Lung (tissue), 11 donors: ENCODE measurements at regions not wholly inside any gene's neighbourhood (a gene's known extent, or its start where the extent isn't known, plus 50 kb on each side); places are given as distances from the start of the nearest gene placed in this dataset.

Experiments
- ATAC-seq: fragments of 200-7000 bp; cut with Tn5 transposase; one replicate; pipeline ENCODE4 v1.9.1; 2020; ENCODE audit warnings: moderate number of reproducible peaks; ENCODE audit not compliant: insufficient read depth, low FRiP score
- DNase-seq, 3 donors: peaks; one replicate each; pipeline ENCODE4 v3.0.0-alpha.2; 2013 to 2017
- H3K27ac ChIP-seq, 2 donors: one replicate each; pipeline ENCODE4 v1.5.1; 2013; ENCODE audit warnings: mild to moderate bottlenecking in 2 of 2, moderate library complexity in 2 of 2, control low read depth in 1 of 2, inconsistent platforms in 1 of 2, low read depth in 1 of 2, low read length in 1 of 2
- H3K27me3 ChIP-seq, 3 donors: one replicate each; pipeline ENCODE4 v1.5.1; 2013; ENCODE audit warnings: low read length in 2 of 3; ENCODE audit not compliant: control insufficient read depth in 3 of 3, insufficient read depth in 3 of 3
- H3K36me3 ChIP-seq, 4 donors: one replicate each; pipeline ENCODE4 v1.5.1; 2013; ENCODE audit warnings: low read length in 4 of 4, mild to moderate bottlenecking in 1 of 4, moderate library complexity in 1 of 4; ENCODE audit not compliant: control insufficient read depth in 4 of 4, insufficient read depth in 4 of 4
- H3K4me1 ChIP-seq, 5 donors: one replicate each; pipeline ENCODE4 v1.5.1; 2013; ENCODE audit warnings: low read length in 5 of 5, mild to moderate bottlenecking in 2 of 5, moderate library complexity in 1 of 5; ENCODE audit not compliant: control insufficient read depth in 5 of 5, insufficient read depth in 5 of 5
- H3K4me3 ChIP-seq: one replicate; pipeline ENCODE4 v1.5.1; 2013; ENCODE audit warnings: mild to moderate bottlenecking, control low read depth, moderate library complexity
- H3K9ac ChIP-seq, 2 donors: one replicate each; pipeline ENCODE4 v1.5.1; 2013; ENCODE audit warnings: low read length in 2 of 2, control low read depth in 1 of 2; ENCODE audit not compliant: insufficient read depth in 1 of 2
- H3K9me3 ChIP-seq, 4 donors: one replicate each; pipeline ENCODE4 v1.5.1; 2013; ENCODE audit warnings: low read length in 3 of 4, mild to moderate bottlenecking in 1 of 4, moderate library complexity in 1 of 4; ENCODE audit not compliant: control insufficient read depth in 4 of 4, insufficient read depth in 3 of 4
- WGBS, 2 donors: extraction: QIAGEN DNeasy Blood & Tissue Kit; methylation state at CpG; one replicate each; pipeline ENCODE4 v1.1.7; 2013; 5-methylcytosine and 5-hydroxymethylcytosine counted together
- TF ChIP-seq, protein P1 (sequence below): IDR thresholded peaks from 2 replicates; pipeline ENCODE4 v1.5.1; 2012; ENCODE audit warnings: mild to moderate bottlenecking; ENCODE audit errors: control extremely low read depth, extremely low read depth
- donor health status: control.
- donor health status: control.
- donor health status: Bipolar disorder and iron deficiency.
- donor health status: healthy.
- donor health status: DM: yes; HTN: yes; CAD: no.

DNA sequence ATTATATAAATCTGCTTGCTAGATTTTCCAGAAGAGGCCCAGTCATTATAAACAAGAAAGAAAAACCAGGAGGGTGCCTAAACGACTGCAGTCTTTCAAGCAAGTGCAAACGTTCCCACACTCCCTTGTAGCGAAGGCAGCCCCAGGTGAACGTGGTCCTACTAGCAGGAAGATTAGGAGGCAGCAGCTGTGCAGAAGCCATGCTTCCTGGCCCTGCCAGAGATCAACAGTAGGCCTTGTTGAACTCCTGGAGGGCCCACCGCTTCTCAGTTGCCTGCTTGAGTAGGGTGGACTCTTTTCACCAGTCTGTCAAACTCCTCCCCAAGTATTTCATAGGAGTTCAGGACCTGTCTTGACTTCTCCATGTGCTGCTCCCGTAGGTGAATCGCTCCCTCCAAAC, 163.0 kb upstream of the GORAB start:
- no peaks in the 10 kb centered on the region for H3K4me1 ChIP-seq
- H3K27me3 ChIP-seq = no peaks in the 10 kb centered on the region
- H3K27ac ChIP-seq = no peak overlapping the region
- no peak overlapping the region for H3K4me3 ChIP-seq
- H3K9me3 ChIP-seq = peaks cover 0 to 2% (median 0%) of the 10 kb centered on the region in 4 donors
- no peaks in the 10 kb centered on the region for H3K36me3 ChIP-seq
- TF ChIP-seq, protein P1, sequence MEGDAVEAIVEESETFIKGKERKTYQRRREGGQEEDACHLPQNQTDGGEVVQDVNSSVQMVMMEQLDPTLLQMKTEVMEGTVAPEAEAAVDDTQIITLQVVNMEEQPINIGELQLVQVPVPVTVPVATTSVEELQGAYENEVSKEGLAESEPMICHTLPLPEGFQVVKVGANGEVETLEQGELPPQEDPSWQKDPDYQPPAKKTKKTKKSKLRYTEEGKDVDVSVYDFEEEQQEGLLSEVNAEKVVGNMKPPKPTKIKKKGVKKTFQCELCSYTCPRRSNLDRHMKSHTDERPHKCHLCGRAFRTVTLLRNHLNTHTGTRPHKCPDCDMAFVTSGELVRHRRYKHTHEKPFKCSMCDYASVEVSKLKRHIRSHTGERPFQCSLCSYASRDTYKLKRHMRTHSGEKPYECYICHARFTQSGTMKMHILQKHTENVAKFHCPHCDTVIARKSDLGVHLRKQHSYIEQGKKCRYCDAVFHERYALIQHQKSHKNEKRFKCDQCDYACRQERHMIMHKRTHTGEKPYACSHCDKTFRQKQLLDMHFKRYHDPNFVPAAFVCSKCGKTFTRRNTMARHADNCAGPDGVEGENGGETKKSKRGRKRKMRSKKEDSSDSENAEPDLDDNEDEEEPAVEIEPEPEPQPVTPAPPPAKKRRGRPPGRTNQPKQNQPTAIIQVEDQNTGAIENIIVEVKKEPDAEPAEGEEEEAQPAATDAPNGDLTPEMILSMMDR = no peak
- ATAC-seq (no peak), DNase-seq (no peak)
- H3K9ac ChIP-seq = no peak overlapping the region
- 76 to 80% methylated on average over 7 of the region's 7 CpGs for WGBS, 2 donors

DNA sequence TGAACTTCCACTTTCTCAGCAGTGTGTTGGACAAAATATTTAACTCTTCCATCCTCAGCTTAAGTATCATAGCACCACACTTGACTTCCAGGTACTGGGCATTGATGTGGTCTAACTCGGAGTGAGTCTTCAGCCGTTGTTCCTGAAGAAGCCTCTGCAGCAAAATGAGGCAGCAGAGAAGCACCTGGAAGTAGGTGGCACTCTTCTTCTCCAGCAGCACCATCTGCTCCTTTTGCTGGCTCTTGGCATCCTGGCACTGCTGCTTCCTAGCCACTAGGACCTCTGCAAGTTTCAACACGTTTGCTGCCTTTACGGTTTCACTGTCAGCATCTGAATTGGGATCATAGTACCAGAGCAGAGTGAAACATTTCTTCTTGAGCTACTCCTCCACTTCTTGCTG, 162.5 kb upstream of the GORAB start:
- H3K9me3 ChIP-seq = peaks cover 0 to 2% (median 0%) of the 10 kb centered on the region in 4 donors
- 86 to 88% methylated on average over 4 of the region's 4 CpGs for WGBS, 2 donors
- H3K36me3 ChIP-seq = no peaks in the 10 kb centered on the region

DNA sequence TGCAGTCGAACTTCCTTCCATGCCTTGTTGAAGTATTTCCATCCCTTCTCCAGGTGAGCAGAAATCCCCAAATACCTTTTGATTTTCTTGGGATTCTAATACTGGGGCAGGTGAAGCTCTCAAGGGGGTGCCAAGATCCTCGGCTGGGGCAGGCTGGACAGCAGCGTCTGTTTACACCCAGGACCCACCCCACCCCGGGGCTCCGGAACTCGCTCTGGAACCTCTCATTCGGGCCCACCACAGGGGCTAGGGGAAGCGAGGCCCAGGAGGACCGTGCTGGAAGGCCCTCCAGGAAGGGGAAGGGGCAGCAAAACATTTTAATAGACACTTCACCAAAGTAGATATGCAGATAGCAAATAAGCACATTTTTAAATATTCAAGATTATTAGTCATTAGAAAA, 161.9 kb upstream of the GORAB start:
- H3K4me3 ChIP-seq = no peak overlapping the region
- H3K4me1 ChIP-seq = peaks cover 0 to 4% (median 0%) of the 10 kb centered on the region in 5 donors
- TF ChIP-seq, protein P1 = no peak
- no peaks in the 10 kb centered on the region for H3K36me3 ChIP-seq
- no peak for ATAC-seq
- H3K9me3 ChIP-seq = peaks cover 0 to 2% (median 0%) of the 10 kb centered on the region in 4 donors
- 87 to 89% methylated on average over 9 of the region's 9 CpGs for WGBS, 2 donors
- no peaks in the 10 kb centered on the region for H3K27me3 ChIP-seq
- H3K27ac ChIP-seq = no peak overlapping the region
- H3K9ac ChIP-seq = no peak overlapping the region
- DNase-seq = no peak

More for the DNA sequence above, 162.5 kb upstream of the GORAB start:
- Histone ChIP-seq H3K9ac (no peak overlapping the region), H3K27me3 (no peaks in the 10 kb centered on the region), H3K4me3 (no peak overlapping the region), H3K27ac (no peak overlapping the region), H3K4me1 (no peaks in the 10 kb centered on the region)
- DNase-seq (no peak), ATAC-seq (no peak)
- TF ChIP-seq, protein P1 = no peak

DNA sequence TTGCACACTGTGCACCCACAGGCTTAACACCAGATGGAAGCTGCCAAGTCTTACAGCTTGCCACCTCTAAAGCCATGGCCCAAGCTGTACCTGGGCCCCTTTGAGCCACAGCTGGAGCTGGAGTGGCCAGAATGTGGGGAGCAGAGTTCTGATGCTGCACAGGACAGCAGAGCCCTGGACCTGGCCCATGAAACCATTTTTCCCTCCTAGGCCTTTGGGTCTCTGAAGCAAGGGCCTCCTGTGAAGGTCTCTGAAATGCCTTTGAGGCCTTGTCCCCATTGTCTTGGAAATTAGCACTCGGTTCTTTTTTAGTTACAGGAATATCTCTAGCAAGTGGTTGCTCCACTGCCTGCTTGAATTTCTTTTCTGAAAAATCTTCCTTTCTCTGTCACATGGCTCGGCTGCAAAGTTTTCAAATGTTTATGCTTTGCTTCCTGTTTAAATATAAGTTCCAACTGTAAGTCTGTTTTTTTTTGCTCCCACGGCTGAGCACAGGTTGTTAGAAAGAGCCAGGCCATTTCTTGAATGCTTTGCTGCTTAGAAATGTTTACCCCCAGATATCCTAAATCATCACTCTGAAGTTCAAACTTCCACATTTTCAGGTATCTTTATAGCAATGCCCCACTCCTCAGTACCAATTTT, 156.8 kb upstream of the GORAB start:
- TF ChIP-seq, protein P1 = no peak
- Histone ChIP-seq H3K36me3 (no peaks in the 10 kb centered on the region), H3K4me1 (peaks cover 0 to 8% (median 0%) of the 10 kb centered on the region in 5 donors), H3K9ac (no peak overlapping the region), H3K4me3 (no peak overlapping the region), H3K27me3 (no peaks in the 10 kb centered on the region), H3K27ac (no peak overlapping the region), H3K9me3 (no peaks in the 10 kb centered on the region)
- WGBS, 2 donors = 48 to 56% methylated on average over 3 of the region's 3 CpGs
- peak in 2 of 3 donors; percentile 7 to 53 for DNase-seq
- ATAC-seq = no peak
